ENCODE measurements at regions not wholly inside any gene's neighbourhood (a gene's known extent, or its start where the extent isn't known, plus 50 kb on each side); places are given as distances from the start of the nearest gene placed in this dataset.
"Not testable (repeated sequence)": the region's sequence is repeated elsewhere in the genome, so short reads cannot be mapped to it uniquely, and the experiment has no call there.

GRCh38 chr2:75324141-75324540 lies 124.8 kb upstream of the TACR1 start:
- no peak for DNase-seq

GRCh38 chr2:75321599-75321922 lies 122.2 kb upstream of the TACR1 start:
- DNase-seq: no peak

GRCh38 chr2:75320898-75321598 lies 121.7 kb upstream of the TACR1 start:
- DNase-seq: no peak

GRCh38 chr2:75319951-75320350 lies 120.6 kb upstream of the TACR1 start:
- no peak for DNase-seq

GRCh38 chr2:75317802-75318201 lies 118.5 kb upstream of the TACR1 start:
- DNase-seq: no peak

GRCh38 chr2:75317316-75317715 lies 118.0 kb upstream of the TACR1 start:
- no peak for DNase-seq

- DNase-seq: no peak
Observed at GRCh38 chr2:75315436-75315835, 116.1 kb upstream of the TACR1 start.

- DNase-seq: no peak
Observed at GRCh38 chr2:75311993-75312392, 112.7 kb upstream of the TACR1 start.

GRCh38 chr2:75311521-75311920 lies 112.2 kb upstream of the TACR1 start:
- DNase-seq: no peak

- no peak for DNase-seq
Observed at GRCh38 chr2:75310876-75311275, 111.6 kb upstream of the TACR1 start.

GRCh38 chr2:75309596-75310463 lies 110.5 kb upstream of the TACR1 start:
- DNase-seq: no peak

- no peak for DNase-seq
Observed at GRCh38 chr2:75303227-75303626, 103.9 kb upstream of the TACR1 start.

GRCh38 chr2:75294362-75294761 lies 95.0 kb upstream of the TACR1 start:
- no peak for DNase-seq

- no peak for DNase-seq
Observed at GRCh38 chr2:75292826-75293225, 93.5 kb upstream of the TACR1 start.

GRCh38 chr2:75290600-75291150 lies 91.4 kb upstream of the TACR1 start:
- no peak for DNase-seq

GRCh38 chr2:75289771-75290170 lies 90.5 kb upstream of the TACR1 start:
- no peak for DNase-seq

- DNase-seq: not testable (repeated sequence)
Observed at GRCh38 chr2:75289178-75289577, 89.9 kb upstream of the TACR1 start.

GRCh38 chr2:75288760-75289159 lies 89.4 kb upstream of the TACR1 start:
- DNase-seq: no peak

- DNase-seq: no peak
Observed at GRCh38 chr2:75287624-75288316, 88.5 kb upstream of the TACR1 start.

- DNase-seq: no peak
Observed at GRCh38 chr2:75284345-75284744, 85.0 kb upstream of the TACR1 start.

- no peak for DNase-seq
Observed at GRCh38 chr2:75278821-75279379, 79.6 kb upstream of the TACR1 start.

GRCh38 chr2:75278314-75278713 lies 79.0 kb upstream of the TACR1 start:
- DNase-seq: no peak

GRCh38 chr2:75277111-75277510 lies 77.8 kb upstream of the TACR1 start:
- DNase-seq: no peak
